HG03460 (cell line): ENCODE measurements at regions not wholly inside any gene's neighbourhood (a gene's known extent, or its start where the extent isn't known, plus 50 kb on each side); places are given as distances from the start of the nearest gene placed in this dataset.
"Not testable (repeated sequence)": the region's sequence is repeated elsewhere in the genome, so short reads cannot be mapped to it uniquely, and the experiment has no call there.

ENCODE experiments used
- ATAC-seq: cut with Tn5 transposase; IDR thresholded peaks from one replicate; pipeline ENCODE4 v1.9.1; 2021; ENCODE audit not compliant: unreplicated experiment

- ATAC-seq = no peak
These were observed 404.8 kb downstream of the EPHA5 start for GRCh38 chr4:65265526-65265925.

DNA sequence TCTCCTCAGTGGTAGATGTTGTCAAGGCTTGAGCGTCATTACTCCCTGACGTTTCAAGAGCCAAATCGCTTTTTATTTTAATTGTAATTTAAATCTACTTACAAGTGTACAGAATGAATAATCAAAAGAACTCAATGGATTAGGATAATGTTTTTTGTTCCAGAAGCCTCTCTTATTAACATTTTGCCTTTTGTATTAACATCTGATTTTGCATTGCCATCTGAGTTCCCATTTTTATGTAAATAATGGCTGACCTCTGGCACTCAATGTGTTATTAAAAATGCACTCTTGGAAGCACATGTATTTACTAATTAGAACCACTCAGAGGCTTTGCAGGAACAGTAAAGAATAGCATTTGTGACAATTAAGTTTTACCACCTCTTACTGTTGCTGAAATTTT is 411.0 kb downstream of the EPHA5 start:
- no peak for ATAC-seq

DNA sequence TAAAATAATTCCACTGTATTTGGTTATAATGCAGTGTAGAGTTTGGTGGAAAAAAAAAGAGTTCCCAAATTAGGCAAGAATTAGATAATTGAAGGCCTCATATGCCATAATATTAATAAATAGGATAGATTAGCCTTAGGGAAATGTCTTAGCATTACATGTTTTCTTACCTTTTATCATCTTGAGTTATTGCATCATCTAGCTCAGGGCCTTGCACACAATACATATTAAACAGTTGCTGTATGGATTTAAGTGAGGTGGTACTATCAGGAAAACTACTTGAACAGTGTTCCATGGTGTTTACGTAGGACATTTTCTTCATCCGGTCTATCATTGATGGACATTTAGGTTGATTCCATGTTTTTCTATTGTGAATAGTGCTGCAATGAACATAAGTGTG is 419.4 kb downstream of the EPHA5 start:
- ATAC-seq = no peak

- ATAC-seq = no peak
These were observed 421.2 kb downstream of the EPHA5 start for GRCh38 chr4:65249111-65249510.

DNA sequence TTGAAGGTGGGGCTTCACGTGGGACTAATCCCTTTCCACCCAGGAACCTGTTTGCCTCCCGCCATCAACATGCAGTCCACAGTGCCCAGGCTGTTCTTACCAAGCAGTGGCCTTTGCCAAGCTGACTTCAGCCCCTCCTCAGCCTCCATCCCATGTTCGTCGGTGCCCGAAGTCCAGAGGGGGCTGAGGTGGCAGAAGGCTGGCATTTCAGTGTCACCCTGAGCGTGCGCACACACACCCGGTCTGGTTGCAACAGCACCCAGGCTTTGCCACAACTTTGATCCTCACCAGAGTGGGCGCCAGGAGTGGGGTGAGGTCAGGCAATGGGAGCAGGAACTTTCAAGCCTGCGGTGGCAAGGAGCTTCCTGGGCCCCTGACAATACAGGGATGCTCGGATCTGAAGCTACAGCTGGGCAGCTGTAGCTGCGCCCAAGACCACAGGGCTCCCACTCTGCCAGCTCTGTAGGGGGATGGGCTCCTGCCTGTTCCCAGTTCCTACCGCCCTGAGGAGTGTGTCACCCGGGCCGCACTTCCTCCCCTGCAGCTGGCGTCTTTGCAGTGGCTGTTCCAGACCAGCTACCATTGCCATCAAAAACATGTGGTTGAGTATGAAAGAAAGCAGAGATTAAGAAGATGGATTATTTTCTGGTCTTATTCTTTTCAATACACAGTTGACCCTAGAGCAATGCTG is 428.0 kb downstream of the EPHA5 start:
- no peak for ATAC-seq

DNA sequence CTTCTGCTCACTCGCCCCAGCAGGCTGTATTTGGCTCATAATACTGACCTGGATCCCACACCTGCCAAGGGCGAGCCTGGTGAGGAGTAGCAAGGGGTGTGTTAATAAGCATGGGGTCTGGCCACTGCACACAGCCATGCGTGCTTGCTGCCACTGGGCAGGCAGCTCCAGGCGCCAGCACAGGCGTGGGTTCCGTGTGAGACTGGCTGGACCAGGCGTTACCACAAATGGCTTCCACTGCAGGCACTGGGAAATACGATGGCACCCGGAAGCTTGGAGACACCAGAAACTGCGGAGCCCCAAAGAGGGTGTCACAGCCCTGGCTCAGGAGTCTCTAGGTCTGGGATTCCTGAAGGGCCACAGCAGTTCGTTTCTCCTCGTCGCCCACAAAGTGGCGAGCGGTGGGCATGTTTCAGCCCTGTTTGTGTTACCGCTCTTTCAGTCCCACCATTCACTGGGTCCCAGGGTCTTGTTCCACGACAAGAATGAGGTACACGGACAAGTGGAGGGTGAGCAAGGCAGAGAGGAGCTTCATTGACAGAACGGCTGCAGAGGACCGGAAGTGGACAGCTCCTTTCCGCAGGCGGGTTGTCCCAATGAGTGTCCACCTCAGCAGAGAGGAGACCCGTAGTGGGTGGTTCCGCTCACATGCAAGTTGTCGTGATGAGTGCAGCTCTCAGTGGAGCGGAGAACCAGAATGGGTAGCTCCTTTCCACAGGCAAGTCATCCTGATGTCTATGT is 428.9 kb downstream of the EPHA5 start:
- ATAC-seq = no peak

DNA sequence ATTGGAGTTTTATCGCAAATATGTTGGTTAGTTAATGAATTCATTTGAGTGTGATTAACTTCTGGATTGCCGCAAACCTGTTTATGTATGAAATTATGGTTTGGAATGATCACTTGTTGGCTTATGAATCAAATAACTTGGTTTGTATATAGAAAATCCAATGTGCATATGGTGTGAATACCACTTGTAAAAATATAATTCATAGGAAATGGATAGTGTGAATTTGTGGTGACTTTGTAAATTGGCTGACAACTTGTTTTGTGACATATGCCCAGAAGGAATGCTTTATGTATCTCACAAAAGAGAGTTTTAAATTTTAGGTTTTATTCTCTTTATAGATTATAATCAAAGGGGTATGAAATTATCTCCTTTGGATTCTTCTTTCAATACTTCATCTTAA is 436.2 kb downstream of the EPHA5 start:
- no peak for ATAC-seq

GRCh38 chr4:65227628-65228027 is 442.7 kb downstream of the EPHA5 start:
- ATAC-seq = no peak

- ATAC-seq = no peak
These were observed 446.7 kb downstream of the EPHA5 start for GRCh38 chr4:65223601-65224000.

DNA sequence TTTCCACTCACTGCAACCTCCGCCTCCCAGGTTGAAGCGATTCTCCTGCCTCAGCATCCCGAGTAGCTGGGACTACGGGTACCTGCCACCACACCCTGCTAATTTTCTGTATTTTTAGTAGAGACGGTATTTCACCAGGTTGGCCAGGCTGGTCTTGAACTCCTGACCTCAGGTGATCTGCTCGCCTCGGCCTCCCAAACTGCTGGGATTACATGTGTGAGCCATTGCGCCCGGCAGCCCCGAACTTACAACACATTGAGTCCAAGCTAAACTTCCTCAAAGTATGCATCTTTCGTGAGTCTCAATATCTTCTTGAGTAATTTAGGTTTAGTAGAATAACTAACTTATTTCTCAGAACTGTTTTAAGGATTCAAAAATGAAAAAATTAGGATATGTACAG is 447.2 kb downstream of the EPHA5 start:
- not testable (repeated sequence) for ATAC-seq

DNA sequence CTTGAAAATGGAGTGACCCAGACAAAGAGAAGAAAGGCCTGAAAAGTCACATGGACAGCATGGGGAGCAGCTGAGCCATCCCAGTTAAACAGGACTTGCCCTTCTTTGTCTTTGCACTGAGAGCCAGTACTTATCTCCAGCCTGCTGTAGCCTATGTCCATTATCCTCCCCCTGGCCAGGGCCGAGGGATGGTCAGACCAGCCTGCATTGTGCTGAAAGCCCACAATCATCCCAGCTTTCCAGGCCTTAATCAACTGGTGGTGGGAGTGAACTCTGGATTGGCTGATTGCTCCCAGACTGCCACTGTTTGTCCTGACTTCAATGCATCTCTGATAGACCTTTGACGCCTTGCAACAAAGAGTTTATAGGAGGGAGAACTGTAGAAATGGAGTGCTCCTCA is 453.1 kb downstream of the EPHA5 start:
- ATAC-seq = no peak

GRCh38 chr4:65202853-65203236 is 467.4 kb downstream of the EPHA5 start:
- no peak for ATAC-seq

GRCh38 chr4:65202165-65202852 is 468.0 kb downstream of the EPHA5 start:
- no peak for ATAC-seq

DNA sequence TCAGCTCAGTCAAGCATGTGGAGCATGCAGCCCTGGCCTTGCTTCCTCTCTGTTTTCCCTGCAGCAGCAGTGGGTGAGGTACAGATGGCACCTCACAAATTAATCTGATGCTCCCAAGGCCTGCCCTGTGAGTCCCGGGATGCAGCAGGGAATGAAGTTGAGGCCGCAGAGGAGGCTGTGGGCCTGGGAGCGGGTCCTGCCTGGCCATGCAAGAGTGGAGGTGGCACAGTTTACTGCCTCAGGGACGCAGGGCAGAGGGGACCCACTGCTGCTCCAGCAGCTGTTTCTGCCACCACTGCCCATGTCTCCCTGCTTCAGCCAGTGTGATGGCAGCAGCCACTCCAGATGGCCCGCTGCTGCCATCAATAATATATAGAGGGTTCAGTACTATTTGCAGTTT is 474.6 kb downstream of the EPHA5 start:
- ATAC-seq = no peak

GRCh38 chr4:65195002-65195401 is 475.3 kb downstream of the EPHA5 start:
- ATAC-seq = no peak

DNA sequence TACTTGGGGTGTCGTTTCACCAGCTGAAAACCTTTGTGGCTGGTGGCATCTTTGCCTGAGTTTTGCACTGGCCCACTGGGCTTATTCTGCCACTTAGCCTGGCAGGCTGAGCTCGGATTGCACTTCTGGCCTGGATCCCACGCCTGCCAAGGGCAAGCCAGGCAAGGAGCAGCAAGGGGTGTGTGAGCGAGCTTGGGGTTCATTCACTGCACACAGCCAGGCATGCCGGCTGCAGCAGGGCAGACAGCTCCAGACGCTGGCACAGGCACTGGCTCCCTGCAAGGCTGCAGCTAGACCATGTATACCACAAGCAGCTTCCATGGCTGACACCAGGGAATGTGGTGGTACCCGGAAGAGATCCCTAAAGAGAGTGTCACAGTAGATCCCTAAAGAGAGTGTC is 476.3 kb downstream of the EPHA5 start:
- no peak for ATAC-seq

GRCh38 chr4:65190780-65191179 is 479.5 kb downstream of the EPHA5 start:
- ATAC-seq = no peak

GRCh38 chr4:65175585-65175984 is 494.7 kb downstream of the EPHA5 start:
- ATAC-seq = no peak

DNA sequence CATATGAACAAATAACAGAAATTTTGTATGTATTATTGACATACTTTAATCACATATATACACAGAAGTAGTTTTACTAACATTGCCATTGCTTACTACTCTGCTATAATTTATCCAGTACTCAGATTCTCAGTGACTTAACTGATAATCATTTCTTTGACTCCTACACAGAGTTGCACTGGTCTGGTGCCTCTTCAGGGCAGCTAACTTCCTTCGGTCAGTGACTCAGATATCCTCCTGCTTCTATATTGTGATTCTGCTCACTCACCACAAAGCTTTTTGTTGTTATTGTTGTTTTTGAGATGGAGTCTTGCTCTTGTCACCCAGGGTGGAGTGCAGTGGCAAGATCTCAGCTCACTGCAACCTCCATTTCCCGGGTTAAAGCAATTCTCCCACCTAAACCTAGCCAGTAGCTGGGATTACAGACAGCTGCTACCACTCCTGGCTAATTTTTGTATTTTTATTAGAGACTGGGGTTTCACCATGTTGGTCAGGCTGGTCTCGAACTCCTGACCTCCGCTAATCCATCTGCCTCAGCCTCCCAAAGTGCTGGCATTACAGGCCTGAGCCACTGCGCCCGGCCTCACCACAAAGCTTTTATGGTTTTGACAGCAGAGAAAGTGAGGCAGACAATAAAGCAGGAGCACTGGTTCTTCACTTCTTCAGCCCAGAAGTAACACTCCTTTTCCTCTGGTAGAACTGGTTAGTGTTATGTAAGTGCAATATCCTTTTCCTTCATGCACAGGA is 499.3 kb downstream of the EPHA5 start:
- ATAC-seq = no peak

DNA sequence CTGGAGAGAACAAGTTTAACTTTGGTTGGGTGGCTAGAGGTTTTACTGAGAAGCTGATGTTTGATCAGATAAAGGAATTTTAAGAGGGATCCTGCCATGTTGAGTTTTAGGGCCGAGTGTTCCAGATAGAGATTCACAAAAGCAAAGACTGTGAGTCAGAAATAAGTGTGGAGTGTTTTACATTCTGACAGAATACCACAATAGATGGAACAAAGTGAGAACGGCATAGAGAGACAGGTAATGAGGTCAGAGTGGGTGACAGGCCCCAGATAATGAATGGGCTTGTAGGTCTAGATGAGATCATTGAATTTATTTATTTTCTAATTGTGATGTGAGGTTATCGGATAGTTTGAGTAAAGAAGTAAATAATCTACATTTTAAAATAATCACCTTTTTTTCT is 502.6 kb downstream of the EPHA5 start:
- no peak for ATAC-seq

DNA sequence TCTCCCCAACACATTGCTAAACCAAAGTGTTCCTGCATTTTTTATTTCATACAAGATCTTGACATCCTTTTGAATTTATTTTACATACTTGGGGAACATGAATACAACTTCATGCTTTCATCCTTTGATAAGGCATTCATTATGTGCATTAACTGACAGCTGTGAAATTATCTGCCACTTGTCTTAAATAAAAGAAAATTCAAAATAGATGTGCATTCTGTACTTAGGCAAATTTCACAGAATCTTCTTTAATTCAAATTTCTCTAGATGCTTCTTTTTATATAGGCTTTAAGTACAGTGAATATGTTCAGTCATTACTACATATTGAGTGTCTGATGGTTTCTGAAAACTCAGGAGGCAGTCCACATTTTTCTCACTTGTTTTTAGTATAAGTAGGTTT is 518.1 kb downstream of the EPHA5 start:
- ATAC-seq = no peak

GRCh38 chr4:65139998-65140397 is 530.3 kb downstream of the EPHA5 start:
- no peak for ATAC-seq
